ENCODE measurements at regions not wholly inside any gene's neighbourhood (a gene's known extent, or its start where the extent isn't known, plus 50 kb on each side); places are given as distances from the start of the nearest gene placed in this dataset.
A peak's percentile ranks its signal among the peaks of the same experiment; 100 is the strongest.

DNA sequence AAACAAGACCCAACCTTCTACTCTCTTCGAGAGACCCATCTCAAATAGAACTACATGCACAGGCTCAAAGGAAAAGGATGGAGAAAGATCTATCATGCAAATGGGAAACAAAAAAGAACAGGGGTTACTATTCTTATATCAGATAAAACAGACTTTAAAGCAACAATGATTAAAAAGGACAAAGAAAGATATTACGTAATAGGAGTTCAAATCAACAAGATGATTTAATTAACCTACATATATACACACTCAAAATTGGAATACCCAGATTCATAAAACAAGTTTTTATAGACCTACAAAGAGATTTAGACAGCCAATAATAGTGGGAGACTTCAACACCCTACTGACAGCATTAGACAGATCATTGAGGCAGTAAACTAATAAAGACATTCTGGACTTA lies 536.6 kb upstream of the RAG2 start:
- DNase-seq (ENCODE audit: low read depth in 2 of 3, low spot score in 2 of 3) = no peak

DNA sequence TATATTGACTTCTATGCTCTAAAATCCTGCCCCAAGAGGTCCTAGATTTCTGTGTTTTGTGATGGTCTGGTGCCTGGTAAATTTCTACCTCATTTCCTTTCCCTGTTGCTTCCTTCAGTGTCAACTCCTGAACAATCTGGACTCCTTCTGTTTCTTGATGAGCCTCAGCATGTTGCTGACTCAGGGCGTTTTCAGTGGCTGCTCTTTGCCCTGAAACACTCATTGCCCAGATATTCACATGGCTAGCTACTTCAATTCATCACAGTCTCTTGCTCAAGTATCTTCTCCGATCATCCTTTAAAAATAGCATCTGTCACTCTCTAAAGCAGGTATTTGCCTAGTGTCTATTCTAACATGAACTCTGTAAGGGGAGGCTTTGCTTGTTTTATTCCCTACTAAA lies 526.3 kb upstream of the RAG2 start:
- no peak for DNase-seq (ENCODE audit: low read depth in 2 of 3, low spot score in 2 of 3)

DNA sequence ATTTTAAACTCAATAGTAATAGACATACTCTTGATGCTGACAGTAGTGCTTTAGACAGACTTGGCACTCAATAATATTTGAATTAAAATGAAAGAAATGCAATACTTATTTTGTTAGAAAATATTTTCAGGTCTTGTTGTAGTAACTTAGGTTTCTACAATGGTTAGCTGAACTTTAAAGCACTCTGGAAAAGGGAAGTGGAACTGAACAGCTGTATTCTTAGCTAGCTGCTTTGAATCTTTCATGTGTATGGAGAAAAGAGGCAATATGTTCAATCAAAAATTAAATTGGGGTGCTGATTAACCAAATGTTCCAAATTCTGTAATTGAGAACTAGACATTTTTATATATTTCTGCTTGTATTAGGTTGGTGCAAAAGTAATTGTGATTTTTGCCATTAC lies 517.9 kb upstream of the RAG2 start:
- DNase-seq (ENCODE audit: low read depth in 2 of 3, low spot score in 2 of 3) = no peak

DNA sequence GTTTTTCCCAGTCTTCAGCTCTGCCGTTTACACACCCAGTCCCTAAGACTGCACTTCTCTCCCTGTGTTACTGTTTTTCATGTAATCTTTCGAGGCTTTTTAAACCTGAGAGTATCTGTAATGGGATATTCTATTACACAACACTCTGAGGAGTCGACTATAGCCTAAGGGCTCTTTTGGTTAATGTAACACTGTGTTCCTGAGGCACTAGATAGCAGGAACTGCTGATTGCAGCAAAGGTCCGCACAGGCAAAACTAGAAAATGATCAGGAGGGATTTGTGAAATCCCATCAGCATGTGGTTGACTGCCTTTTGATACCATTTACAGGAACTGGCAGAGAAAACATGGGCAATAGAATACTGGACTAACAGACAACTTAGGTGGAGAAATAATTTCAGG lies 512.3 kb upstream of the RAG2 start:
- no peak for DNase-seq (ENCODE audit: low read depth in 2 of 3, low spot score in 2 of 3)

DNA sequence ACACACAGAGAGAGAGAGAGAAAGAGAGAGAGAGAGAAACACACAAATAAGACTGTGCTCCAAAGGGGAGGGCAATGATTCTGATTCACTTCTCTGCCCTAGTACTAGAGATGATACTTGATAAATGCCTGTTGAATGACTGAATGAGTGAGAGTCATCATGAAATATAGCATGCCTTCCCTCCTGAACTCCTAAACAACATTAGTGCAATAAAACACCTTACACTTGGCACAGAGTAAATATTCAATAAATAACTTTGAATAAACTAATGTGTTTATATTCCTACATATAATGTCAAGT lies 511.2 kb upstream of the RAG2 start:
- no peak for DNase-seq (ENCODE audit: low read depth in 2 of 3, low spot score in 2 of 3)

DNA sequence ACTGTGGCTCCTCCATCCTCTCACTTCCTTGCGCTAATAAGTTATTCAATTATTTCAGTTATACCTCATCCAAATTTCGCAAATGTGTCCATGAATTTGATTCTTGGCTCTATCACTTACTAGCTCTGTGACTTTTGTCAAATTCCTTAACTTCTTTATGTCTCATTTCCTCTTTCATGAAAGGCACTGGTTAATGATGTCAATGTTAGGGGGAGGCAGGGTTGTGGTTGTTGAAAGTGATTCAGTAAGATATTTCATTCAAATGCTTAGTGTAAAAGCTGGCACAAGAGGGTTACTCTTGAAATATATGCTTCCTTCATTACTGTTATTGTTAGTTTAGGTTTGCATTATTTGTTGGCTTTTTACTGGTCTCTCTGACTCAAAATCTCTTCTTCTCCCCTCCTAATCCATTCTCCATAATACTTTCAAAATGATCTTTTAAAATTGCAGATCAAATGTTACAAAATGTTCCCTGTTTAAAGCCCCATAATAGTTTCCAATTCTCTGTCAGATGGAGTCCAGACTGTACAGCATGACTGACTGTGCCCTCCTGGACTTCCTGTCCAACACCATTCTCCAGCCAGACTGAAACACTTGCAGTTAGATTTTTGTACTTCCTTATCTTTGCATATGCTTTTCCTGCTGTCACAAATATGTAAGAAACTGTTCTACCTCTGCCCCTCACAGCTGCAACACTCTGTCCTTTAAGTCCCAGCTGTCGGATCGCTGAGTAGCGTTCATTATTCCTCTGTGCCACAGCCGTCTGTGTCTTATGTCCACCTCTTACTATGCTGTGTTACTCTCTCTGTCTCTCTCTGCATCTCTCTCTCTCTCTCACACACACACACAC lies 510.6 kb upstream of the RAG2 start:
- peak in 1 of 3 donors; percentile 36 for DNase-seq (ENCODE audit: low read depth in 2 of 3, low spot score in 2 of 3)

DNA sequence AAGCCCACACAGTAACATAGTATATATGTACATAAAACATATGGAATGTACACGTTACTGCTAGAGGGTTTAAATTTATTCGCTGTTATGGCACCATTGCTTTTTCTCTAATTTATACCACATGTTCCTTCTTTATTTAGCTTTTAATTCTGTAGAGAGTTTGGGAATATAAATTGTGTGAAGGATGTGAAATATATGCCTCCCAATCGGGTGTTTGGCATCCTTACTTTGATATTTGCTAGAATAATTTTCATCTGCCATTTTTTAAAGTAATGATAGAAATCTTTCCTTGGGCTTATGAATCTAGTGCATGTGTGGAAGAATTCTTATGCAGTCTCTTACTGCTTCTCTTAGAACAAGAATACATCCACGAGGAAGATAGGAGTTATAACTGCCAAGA lies 509.8 kb upstream of the RAG2 start:
- no peak for DNase-seq (ENCODE audit: low read depth in 2 of 3, low spot score in 2 of 3)

DNA sequence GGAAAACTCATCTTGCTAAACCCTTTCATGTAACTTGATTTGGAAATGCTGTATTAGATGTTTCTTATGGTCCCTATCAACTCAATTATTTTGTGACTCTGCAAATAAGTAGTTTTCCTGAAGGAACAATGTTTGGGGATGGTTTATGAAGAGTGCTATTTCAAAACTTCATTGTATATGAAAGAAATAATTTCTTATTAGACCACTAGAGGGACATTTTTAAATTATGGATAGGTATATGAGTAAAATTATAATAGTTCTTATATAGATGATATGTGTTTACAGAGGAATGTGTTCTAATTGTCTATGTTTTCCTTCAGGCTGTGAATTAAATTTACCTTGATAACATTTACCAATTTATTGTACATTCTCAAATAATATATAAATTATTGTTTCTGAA lies 509.4 kb upstream of the RAG2 start:
- no peak for DNase-seq (ENCODE audit: low read depth in 2 of 3, low spot score in 2 of 3)

DNA sequence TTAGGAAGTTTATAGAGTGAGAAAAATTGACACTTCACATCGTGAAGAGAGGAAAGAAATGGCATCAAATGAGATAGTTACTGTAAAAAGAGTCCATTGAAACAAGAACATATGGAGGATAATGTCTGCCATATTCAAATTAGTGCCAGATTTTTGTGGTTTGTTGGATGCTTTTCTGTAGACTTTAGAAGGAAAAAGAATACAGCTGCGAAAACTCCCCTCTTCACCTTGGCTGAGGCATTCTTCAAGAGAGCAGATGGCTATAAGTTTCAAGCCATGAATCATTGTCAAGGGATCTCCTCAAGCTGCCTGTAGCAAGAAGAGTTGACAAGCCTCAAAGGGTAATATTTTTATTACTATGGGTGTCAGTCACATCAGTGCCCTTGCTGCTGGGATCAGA lies 507.4 kb upstream of the RAG2 start:
- no peak for DNase-seq (ENCODE audit: low read depth in 2 of 3, low spot score in 2 of 3)

DNA sequence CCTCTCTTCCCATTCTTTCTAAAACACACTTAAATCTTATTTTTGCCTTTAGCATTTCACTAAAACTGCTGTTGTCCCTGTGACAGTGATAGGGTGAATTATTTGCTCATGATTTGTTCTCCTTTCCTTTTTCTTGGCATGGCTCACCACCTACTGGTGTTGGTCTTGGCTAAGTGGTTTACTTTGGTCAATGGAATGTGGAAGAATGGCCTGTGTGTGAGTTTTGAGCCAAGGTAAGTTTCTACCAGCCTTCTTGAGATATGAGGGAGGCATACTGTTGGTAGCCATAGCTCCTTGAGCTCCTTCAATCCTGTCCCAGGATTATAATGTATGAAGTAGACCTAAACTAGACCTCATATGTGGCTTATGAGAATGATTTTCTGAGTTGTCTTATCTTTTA lies 506.3 kb upstream of the RAG2 start:
- no peak for DNase-seq (ENCODE audit: low read depth in 2 of 3, low spot score in 2 of 3)

DNA sequence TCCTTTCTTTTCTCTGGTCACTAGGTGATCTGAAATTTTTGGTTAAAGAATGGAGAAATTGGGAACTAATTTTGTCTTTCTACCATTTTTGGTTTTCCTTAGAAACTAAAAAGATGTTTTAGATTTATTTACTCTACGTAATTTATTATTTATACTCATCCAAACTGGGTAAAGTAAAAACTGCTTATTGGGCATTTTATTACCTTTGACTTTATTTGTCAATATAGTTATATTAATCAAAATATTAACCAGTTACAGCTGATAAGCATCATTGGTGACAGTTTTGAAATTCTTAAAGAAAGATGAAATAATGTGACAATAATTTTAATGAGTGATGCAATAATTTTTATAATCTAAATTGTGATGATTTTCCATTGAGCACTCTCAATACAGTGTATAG lies 502.0 kb upstream of the RAG2 start:
- no peak for DNase-seq (ENCODE audit: low read depth in 2 of 3, low spot score in 2 of 3)

DNA sequence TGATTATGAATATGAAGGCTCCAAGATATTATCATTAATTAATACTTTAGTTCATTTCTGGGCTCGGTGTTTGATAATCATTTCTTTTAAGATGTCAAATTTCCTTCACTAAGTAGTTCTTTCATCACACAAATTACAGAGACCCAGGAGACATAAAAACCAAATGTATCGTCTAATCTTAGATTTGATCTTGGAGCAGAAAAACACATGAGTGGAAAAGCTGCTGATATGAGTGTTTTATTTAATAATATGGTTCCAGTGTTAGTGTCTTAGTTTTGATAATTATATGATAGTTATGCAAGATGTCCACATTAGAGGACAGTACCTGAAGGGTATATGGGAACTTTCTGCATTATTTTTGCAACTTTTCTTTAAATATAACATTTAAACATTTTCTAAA lies 494.5 kb upstream of the RAG2 start:
- DNase-seq (ENCODE audit: low read depth in 2 of 3, low spot score in 2 of 3) = no peak

DNA sequence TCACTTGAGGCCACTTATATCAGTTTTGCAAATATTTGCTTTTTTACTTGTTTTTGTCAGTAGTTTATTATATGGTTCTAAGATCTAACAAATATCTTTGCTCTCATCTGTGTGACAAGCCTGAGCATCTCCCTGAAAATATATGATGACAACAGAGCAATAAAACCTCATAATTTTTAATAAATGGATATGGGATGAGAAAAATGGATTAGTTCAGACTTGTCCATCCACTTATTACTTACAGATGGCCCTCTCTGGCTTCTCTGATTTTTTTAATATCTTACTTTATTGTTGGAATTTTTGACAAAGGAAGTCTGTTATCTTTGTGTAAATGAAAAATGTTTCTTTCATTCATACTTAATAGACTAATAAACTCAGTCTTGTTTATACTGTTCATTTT lies 491.4 kb upstream of the RAG2 start:
- no peak for DNase-seq (ENCODE audit: low read depth in 2 of 3, low spot score in 2 of 3)

DNA sequence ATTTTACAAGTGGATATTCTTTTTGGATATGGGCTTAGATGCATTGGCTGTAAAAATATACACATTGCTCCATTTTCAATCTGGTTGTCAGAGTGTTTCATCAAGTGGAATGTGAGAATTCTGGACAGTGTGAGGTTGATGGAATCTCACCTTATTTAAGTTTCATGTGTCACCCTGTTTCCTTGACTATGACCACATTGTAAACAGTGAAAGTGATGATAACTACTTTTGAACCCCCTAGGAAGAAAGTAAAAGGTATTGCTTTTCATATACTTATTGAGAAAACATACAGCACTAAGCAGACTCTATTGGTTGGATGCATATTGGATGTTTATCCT lies 490.5 kb upstream of the RAG2 start:
- DNase-seq (ENCODE audit: low read depth in 2 of 3, low spot score in 2 of 3) = no peak

DNA sequence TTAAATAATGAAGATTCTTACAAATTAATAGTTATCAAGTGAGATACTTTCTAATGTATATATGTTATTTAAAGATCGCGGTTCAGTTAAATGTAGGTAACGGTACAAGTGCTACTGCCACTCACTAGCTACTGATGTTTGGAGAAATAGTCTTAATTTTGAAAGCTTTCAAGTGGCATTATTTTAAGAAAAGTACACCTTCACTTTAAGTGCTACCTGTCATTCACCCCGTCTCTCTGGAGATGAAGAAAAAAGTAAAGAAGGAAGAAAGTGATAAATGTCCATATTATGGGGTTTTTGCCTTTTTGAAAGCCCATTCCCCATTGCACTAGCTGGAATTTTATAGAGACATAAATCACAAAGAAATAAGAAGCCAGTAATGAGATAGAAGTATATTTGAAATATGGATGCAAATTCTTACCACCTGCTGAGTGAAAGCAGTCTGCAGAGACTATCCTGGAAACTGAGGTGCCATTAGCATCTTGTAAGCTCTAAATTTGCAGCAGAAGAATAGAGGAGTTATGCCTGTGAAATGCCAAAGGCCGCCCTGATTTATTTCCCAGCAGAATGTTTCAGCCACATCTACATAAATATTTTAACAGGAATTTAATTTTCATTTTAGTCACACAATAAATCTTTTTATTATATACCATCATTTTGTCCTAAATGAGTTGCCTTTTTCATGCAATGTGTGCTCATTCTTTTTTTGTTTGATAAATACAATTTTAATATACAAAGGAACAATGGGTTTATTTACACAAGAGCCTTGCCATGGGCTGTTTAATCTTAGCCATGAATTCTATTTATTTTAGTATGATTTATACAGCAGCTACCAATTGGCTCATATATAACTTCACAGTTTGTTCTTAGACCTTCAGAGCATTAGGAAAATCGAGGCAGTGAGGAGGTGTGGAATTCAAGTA lies 489.9 kb upstream of the RAG2 start:
- DNase-seq (ENCODE audit: low read depth in 2 of 3, low spot score in 2 of 3) = no peak

DNA sequence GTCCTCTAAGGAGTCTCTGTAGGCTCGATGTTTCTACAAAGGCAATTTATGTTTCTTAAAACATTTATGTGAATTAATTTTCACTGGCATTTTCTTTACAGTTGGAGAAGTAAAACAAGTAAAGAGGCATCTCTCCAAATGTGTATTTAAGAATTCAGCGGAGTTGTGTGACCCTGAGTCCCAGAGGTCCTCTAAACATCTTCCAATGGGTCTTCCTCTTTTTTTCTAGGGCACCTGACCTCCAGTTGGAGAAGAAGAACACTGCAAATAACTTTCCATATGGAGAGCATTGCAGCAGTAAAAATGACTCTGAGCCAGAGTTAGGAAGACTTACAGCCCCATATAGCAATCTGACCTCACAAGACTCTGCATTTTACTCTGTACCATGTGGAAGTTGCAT lies 480.5 kb upstream of the RAG2 start:
- no peak for DNase-seq (ENCODE audit: low read depth in 2 of 3, low spot score in 2 of 3)

DNA sequence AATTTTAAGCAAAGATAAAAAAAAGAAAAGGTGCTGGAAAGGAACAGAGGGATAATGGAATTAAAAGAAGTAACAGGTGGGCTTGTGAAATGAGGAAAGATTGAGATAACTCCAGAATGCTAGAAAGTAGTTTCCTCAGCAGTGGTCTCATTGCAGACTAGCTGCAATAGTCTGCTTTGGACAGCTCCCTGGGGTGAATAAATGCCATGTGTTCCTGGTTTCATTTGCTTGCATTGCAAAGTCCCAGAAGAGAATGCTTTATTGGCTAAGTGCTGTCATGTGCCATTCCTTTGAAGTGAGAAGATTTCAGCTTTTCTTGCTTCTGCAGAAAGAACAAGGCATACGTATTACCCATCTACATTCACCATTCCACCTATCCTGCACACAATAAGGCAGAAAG lies 478.8 kb upstream of the RAG2 start:
- no peak for DNase-seq (ENCODE audit: low read depth in 2 of 3, low spot score in 2 of 3)

DNA sequence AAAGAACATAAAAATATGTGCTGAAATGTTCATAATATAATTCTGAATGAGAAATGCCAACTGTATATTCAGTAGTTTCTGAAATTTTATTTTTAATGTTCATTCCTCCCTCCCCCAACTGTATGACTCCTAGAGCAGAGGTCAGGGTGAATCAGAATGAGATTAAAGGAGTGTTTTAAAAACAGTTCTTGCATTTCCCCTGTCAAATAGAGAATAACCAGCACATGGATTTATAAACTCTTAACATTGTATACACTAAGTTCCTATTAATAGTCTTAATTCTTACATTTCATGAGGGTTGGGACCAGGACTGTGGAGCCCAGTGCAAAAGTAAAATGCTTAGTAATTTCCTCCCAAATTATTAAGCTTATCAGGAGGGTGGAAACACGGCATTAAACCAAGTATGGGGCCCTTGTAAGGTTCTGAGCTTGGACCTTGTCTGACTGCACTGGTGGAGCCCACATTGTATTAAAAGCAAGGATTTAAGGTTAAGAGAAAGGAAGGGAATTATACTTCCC lies 474.6 kb upstream of the RAG2 start:
- DNase-seq (ENCODE audit: low read depth in 2 of 3, low spot score in 2 of 3) = no peak

DNA sequence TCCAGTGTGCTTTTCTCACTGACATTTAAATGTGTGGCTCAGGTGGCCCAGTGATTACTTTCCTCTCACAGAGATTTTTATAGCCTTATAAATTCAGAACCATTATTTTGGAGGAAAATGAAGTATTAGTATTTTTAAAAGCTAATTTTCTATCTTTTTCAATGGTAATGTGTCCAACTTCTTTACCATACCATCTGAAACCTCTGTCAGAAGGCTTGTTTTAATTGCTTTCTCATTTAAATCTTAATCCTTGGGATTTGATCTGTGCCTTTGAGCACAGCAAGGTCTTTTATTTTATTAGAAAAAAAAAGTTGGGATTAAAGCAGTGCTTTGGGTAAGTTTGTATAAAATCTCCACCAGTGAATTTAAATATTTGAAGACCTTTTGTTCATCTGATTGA lies 452.3 kb upstream of the RAG2 start:
- DNase-seq (ENCODE audit: low read depth in 2 of 3, low spot score in 2 of 3) = no peak

DNA sequence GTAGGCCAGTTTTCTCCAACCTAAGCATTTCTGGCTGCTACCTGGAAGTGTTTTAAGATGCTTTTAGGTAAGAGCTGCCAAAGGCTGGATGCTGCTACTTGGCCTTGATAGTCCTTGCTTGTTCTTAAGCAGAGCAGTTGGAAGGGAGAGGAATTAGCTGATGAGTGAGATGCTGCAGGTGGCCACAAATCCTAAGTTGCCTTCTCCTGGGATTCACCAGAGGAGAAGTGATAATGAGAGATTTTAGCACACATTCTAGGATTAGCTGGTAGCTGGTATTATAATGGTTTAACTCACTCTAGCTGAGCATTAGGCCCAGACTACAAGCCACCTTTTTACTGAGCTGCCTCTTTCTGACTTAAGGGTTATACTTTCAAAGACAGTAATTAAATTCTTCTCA lies 442.9 kb upstream of the RAG2 start:
- no peak for DNase-seq (ENCODE audit: low read depth in 2 of 3, low spot score in 2 of 3)

DNA sequence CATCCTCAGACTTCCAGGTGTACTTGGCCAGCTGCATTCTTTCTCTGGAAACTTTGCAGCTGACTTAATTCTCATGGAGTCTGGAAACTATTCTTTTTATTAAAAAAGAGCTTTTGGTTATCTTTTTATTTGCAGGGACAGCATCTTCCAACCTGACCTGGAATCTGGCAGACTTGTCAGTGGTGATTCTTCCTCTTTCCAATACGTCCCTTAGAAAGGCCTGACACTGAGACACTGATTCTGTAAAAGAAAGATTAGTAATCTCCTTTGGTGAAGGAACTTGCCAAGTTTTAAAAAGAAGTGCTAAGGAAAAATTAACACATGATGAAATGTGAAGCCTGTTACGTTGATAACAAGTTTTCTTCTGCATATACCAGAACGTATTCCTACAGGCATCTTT lies 440.9 kb upstream of the RAG2 start:
- DNase-seq (ENCODE audit: low read depth in 2 of 3, low spot score in 2 of 3) = no peak

DNA sequence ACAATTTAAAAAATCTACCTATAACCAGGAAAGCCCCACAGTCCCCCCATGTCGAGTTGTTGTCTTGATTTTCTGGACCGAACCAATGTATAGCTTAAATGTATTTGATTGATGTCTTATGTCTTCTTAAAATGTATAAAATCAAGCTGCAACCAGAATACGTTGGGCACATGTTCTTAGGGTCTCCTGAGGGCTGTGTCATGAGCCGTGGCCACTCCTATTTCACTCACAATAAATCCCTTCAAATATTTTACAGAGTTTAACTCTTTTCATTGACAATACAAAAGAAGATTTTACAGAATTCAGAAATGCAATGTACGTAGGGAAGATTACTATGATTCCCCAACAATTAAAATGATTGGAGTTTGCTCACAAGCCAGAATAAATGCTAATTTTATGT lies 428.7 kb upstream of the RAG2 start:
- DNase-seq (ENCODE audit: low read depth in 2 of 3, low spot score in 2 of 3) = no peak

Data from hematopoietic multipotent progenitor cell (in vitro differentiated cells).